ENCODE measurements at regions not wholly inside any gene's neighbourhood (a gene's known extent, or its start where the extent isn't known, plus 50 kb on each side); places are given as distances from the start of the nearest gene placed in this dataset.

DNA sequence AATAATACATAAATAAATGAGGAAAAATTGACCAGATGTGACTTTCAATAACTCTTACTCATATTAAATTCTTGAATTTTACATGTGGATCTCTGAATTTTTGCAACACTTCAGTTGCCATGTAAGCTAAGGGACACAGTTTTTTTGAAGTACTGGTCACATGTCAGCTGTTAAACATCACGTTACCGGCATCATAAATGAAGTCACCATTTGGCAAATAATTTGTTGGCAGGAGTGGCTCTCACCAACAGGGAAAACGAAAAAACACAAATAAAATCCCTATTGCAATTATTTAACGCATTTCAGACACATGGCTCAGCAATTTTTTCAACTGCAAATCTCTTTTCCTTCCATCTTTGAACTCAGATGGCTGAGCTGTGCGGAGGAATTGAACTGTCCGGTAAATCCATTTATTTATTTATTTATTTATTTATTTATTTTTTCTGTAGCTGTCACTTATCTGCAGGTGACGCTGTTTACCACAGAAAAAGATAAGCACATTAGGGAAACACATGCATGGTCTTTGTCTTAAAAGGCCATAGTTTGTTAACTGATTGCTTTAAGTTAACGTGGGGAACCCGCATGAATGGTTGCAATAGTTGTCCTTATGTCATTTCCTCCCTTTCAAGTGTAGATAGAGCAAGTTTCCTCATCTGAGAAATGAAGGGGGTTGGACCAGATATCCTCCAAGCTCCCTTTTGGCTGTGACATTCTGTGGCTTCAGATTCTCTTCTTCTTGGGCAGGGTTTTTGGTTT is 64.7 kb upstream of the JAZF1 start:
- Histone ChIP-seq H3K36me3 (no peaks in the 10 kb centered on the region), H3K27ac (no peak overlapping the region), H3K4me3 (ENCODE audit: low read depth, low read length) (no peak overlapping the region), H3K9me3 (ENCODE audit: severe bottlenecking) (no peaks in the 10 kb centered on the region), H3K27me3 (ENCODE audit: insufficient read depth, low read depth, severe bottlenecking) (no peaks in the 10 kb centered on the region)
- no peak for DNase-seq
- TF ChIP-seq, protein P1, sequence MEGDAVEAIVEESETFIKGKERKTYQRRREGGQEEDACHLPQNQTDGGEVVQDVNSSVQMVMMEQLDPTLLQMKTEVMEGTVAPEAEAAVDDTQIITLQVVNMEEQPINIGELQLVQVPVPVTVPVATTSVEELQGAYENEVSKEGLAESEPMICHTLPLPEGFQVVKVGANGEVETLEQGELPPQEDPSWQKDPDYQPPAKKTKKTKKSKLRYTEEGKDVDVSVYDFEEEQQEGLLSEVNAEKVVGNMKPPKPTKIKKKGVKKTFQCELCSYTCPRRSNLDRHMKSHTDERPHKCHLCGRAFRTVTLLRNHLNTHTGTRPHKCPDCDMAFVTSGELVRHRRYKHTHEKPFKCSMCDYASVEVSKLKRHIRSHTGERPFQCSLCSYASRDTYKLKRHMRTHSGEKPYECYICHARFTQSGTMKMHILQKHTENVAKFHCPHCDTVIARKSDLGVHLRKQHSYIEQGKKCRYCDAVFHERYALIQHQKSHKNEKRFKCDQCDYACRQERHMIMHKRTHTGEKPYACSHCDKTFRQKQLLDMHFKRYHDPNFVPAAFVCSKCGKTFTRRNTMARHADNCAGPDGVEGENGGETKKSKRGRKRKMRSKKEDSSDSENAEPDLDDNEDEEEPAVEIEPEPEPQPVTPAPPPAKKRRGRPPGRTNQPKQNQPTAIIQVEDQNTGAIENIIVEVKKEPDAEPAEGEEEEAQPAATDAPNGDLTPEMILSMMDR (IDR thresholded peaks at IDR 0.05; ENCODE audit: low read depth, low read length) = no peak

DNA sequence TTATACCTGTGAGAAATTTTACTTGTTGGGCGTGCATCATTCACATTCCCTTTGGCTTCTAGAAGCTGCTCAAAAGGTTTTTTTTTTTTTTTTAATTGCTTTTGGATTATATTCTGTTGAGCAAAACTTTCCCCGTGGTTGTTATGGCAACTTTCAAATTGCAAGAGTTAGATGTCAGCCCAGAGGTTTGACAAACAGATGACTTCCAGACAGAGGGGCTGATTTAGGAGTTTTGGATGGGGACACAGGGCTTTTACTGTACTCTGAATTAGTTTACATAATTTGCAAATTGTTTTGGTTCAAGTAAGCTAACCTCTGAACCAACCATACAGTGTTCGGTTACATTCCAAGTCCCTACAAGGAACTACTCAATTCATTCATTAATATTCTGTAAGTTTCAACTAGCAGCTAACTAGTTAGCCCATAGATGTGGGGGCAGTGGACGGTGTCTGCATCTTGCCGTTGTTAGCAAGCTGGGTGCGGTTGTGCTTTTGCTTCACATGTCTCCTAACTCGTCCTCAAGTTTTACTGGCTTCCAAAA is 66.4 kb upstream of the JAZF1 start:
- Histone ChIP-seq H3K27me3 (ENCODE audit: insufficient read depth, low read depth, severe bottlenecking) (no peaks in the 10 kb centered on the region), H3K4me3 (ENCODE audit: low read depth, low read length) (no peak overlapping the region), H3K36me3 (no peaks in the 10 kb centered on the region), H3K27ac (no peak overlapping the region), H3K9me3 (ENCODE audit: severe bottlenecking) (no peaks in the 10 kb centered on the region)
- no peak for DNase-seq
- TF ChIP-seq, protein P1 (IDR thresholded peaks at IDR 0.05; ENCODE audit: low read depth, low read length) = no peak

DNA sequence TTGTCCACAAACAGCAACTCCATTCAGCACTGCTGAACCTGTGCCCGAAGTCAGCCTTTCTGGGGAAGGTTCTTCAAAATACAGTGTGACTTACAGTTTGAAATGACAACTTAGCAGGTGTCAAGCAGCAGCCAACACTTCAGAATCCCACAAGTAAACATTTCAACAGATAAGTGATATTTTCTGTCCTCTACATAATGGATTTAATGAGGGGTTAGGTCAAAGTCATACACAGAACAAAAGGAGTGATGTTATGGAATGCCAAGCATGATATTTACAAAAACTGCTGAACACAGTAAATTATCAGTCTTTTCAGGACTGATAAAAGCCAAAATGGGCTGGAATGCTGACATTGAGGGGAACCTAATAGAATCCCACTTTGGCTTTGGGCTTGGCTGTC is 77.6 kb upstream of the JAZF1 start:
- DNase-seq = no peak
- Histone ChIP-seq H3K36me3 (no peaks in the 10 kb centered on the region), H3K9me3 (ENCODE audit: severe bottlenecking) (no peaks in the 10 kb centered on the region), H3K27ac (no peak overlapping the region), H3K27me3 (ENCODE audit: insufficient read depth, low read depth, severe bottlenecking) (no peaks in the 10 kb centered on the region), H3K4me3 (ENCODE audit: low read depth, low read length) (no peak overlapping the region)
- TF ChIP-seq, protein P1 (IDR thresholded peaks at IDR 0.05; ENCODE audit: low read depth, low read length) = no peak

DNA sequence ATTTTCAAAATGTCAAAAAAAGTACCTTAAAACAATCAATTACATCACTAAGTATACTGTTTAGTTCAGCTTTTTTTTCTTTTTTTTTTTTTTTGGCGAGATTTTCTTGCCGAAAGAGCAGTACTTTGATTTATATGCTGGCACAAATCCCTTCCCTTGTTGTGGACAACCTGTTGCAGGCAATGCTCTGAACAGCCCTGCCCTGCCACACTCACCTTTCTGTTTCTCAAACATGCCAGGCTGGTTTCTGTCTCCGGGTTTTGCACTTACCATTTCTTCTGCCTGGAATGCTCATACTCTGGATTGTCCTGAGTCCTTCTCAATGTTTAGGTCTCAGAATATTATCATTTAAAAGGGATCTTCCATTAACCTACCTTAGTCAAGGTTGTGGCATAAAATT is 80.4 kb upstream of the JAZF1 start:
- no peak overlapping the region for H3K4me3 ChIP-seq (ENCODE audit: low read depth, low read length)
- H3K9me3 ChIP-seq (ENCODE audit: severe bottlenecking) = no peaks in the 10 kb centered on the region
- no peaks in the 10 kb centered on the region for H3K27me3 ChIP-seq (ENCODE audit: insufficient read depth, low read depth, severe bottlenecking)
- TF ChIP-seq, protein P1 (IDR thresholded peaks at IDR 0.05; ENCODE audit: low read depth, low read length) = no peak
- H3K36me3 ChIP-seq = no peaks in the 10 kb centered on the region
- no peak for DNase-seq
- no peak overlapping the region for H3K27ac ChIP-seq

DNA sequence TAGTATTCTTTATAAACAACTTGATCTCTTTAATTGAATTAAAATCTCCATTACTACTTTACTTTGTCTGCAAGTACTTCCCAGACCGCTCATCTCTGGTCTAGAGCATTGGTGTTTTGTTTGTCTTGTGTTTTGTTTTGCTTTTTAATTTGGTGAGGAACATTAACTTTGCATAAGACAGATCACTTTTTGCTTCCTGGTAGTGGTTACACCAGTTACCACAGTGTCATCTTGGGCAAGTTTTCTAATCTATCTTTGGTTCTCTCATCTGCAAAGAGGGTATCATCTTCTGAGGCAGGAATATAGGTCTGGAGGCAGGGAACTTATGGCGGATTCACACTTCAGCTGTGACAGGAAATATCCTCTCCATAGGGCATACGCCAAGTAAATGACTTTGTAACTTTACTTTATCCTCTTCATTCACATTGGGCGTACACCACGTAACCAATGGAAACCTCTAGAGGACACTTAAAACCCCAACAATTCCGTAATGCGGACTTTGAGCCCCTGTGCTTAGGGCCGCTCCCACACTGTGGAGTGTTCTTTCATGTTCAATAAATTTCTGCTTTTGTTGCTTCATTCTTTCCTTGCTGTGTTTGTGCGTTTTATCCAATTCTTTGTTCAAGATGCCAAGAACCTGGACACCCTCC is 83.2 kb upstream of the JAZF1 start:
- no peaks in the 10 kb centered on the region for H3K36me3 ChIP-seq
- TF ChIP-seq, protein P1 (IDR thresholded peaks at IDR 0.05; ENCODE audit: low read depth, low read length) = no peak
- H3K4me3 ChIP-seq (ENCODE audit: low read depth, low read length) = no peak overlapping the region
- H3K27me3 ChIP-seq (ENCODE audit: insufficient read depth, low read depth, severe bottlenecking) = no peaks in the 10 kb centered on the region
- DNase-seq = no peak
- H3K9me3 ChIP-seq (ENCODE audit: severe bottlenecking) = no peaks in the 10 kb centered on the region
- no peak overlapping the region for H3K27ac ChIP-seq
